B cell (primary cell): ENCODE measurements at regions not wholly inside any gene's neighbourhood (a gene's known extent, or its start where the extent isn't known, plus 50 kb on each side); places are given as distances from the start of the nearest gene placed in this dataset.

Experiments used
- ATAC-seq: fragments of 200-7000 bp; cut with Tn5 transposase; one replicate; pipeline ENCODE4 v1.10.0; 2021; ENCODE audit warnings: low read depth, mild to moderate bottlenecking, moderate number of reproducible peaks, moderate library complexity
- CTCF ChIA-PET: fragments of 350-600 bp; sonication (Branson Sonifier 250); formaldehyde crosslinking; loops from one replicate; lab custom pipeline; 2021; ENCODE audit warnings: antibody characterized with exemption, inconsistent platforms; lab: Charles Lee
- POLR2A ChIA-PET: fragments of 350-600 bp; sonication (Branson Sonifier 250); formaldehyde crosslinking; loops from one replicate; lab custom pipeline; 2021; ENCODE audit warnings: antibody characterized with exemption; lab: Charles Lee
- DNase-seq: peaks from one replicate; pipeline ENCODE4 v3.0.0; 2013
- H2AFZ ChIP-seq: 2 replicates; pipeline ENCODE4 v1.6.1; 2012; ENCODE audit warnings: mild to moderate bottlenecking, low read depth, low read length; ENCODE audit not compliant: insufficient read depth, poor library complexity, severe bottlenecking
- H3K27ac ChIP-seq, 2 donors: 1 replicate in 1 of 2; 2 replicates in 1 of 2; pipeline ENCODE4 v1.5.1; 2012 to 2013; ENCODE audit warnings: low read length in 2 of 2, mild to moderate bottlenecking in 2 of 2, moderate library complexity in 1 of 2
- H3K27me3 ChIP-seq, 4 experiments: fragments of 200-600 bp in 1 of 4; sonication (generic) in 1 of 4; replicated peaks in 1 of 4; 1 replicate in 2 of 4; 2 replicates in 2 of 4; pipeline versions ENCODE4 v1.6.1 to v1.7.0; 2013 to 2016; ENCODE audit warnings: low read length in 3 of 4, mild to moderate bottlenecking in 2 of 4, mixed read lengths in 1 of 4, moderate library complexity in 1 of 4; ENCODE audit not compliant: insufficient read depth in 4 of 4, control insufficient read depth in 3 of 4; ENCODE audit errors: control extremely low read depth in 1 of 4
- H3K36me3 ChIP-seq, 2 experiments: replicated peaks in 1 of 2; 1 replicate in 1 of 2; 2 replicates in 1 of 2; pipeline versions ENCODE4 v1.6.1 to v1.7.1; 2013; ENCODE audit warnings: low read length in 1 of 2; ENCODE audit not compliant: insufficient read depth in 2 of 2, control insufficient read depth in 1 of 2; ENCODE audit errors: control extremely low read depth in 1 of 2, extremely low read depth in 1 of 2
- H3K4me1 ChIP-seq, 2 donors: fragments of 200-600 bp in 1 of 2; sonication (generic) in 1 of 2; 1 replicate in 1 of 2; 2 replicates in 1 of 2; pipeline versions ENCODE4 v1.5.1 to v1.6.1; 2013 to 2017; ENCODE audit warnings: low read length in 2 of 2; ENCODE audit not compliant: control insufficient read depth in 2 of 2, insufficient read depth in 2 of 2
- H3K4me2 ChIP-seq: replicated peaks from 2 replicates; pipeline ENCODE3; 2012; ENCODE audit warnings: mild to moderate bottlenecking, low read depth, low read length; ENCODE audit not compliant: poor library complexity, severe bottlenecking
- H3K4me3 ChIP-seq, 5 experiments: fragments of 200-600 bp in 1 of 5; sonication (generic) in 1 of 5; 1 replicate in 3 of 5; 2 replicates in 2 of 5; pipeline versions ENCODE4 v1.5.1 to v1.7.0; 2011 to 2016; ENCODE audit warnings: low read length in 4 of 5, mild to moderate bottlenecking in 4 of 5, low read depth in 2 of 5, control low read depth in 1 of 5, moderate library complexity in 1 of 5; ENCODE audit not compliant: insufficient read depth in 1 of 5; ENCODE audit errors: control extremely low read depth in 1 of 5, extremely low read depth in 1 of 5
- H3K79me2 ChIP-seq: fragments of 200-600 bp; sonication (generic); one replicate; pipeline ENCODE4 v1.6.0; 2016; ENCODE audit warnings: low read length; ENCODE audit not compliant: control insufficient read depth, insufficient read depth
- H3K9ac ChIP-seq: fragments of 200-600 bp; sonication (generic); 2 replicates; pipeline ENCODE4 v1.6.1; 2017; ENCODE audit warnings: mild to moderate bottlenecking, low read length, moderate library complexity
- H3K9me3 ChIP-seq, 3 donors: one replicate each; pipeline versions ENCODE4 v1.6.1 to v1.7.1; 2013; ENCODE audit warnings: low read length in 2 of 3; ENCODE audit not compliant: control insufficient read depth in 2 of 3, insufficient read depth in 1 of 3; ENCODE audit errors: control extremely low read depth in 1 of 3
- H4K20me1 ChIP-seq: 2 replicates; pipeline ENCODE4 v1.6.0; 2012; ENCODE audit warnings: mild to moderate bottlenecking, low read length; ENCODE audit not compliant: insufficient read depth, control insufficient read depth, poor library complexity, severe bottlenecking
- H3K27ac Mint-ChIP-seq: one replicate; pipeline ENCODE4 v1.8.0; 2021; ENCODE audit warnings: mixed read lengths
- H3K27me3 Mint-ChIP-seq: one replicate; pipeline ENCODE4 v1.8.0; 2021; ENCODE audit warnings: mixed read lengths
- H3K4me1 Mint-ChIP-seq: one replicate; pipeline ENCODE4 v1.8.0; 2021; ENCODE audit warnings: mixed read lengths
- H3K4me3 Mint-ChIP-seq: one replicate; pipeline ENCODE4 v1.8.0; 2021; ENCODE audit warnings: mixed read lengths
- H3K9me3 Mint-ChIP-seq: one replicate; pipeline ENCODE4 v1.8.0; 2022; ENCODE audit warnings: mixed read lengths; ENCODE audit not compliant: insufficient read depth
- CTCF ChIP-seq: fragments of 200-600 bp; IDR thresholded peaks from one replicate; pipeline ENCODE4 v1.8.0; 2022; ENCODE audit warnings: antibody characterized with exemption, mild to moderate bottlenecking
- EZH2 ChIP-seq: IDR thresholded peaks from 2 replicates; pipeline ENCODE4 v1.6.1; 2012; ENCODE audit warnings: borderline replicate concordance, low read depth, mild to moderate bottlenecking, moderate library complexity, low read length; ENCODE audit not compliant: insufficient read depth, poor library complexity, severe bottlenecking
- WGBS: methylation state at CpG from one replicate; pipeline ENCODE4 v1.1.5; 2013; ENCODE audit warnings: missing lambda C conversion rate; ENCODE audit not compliant: insufficient coverage; 5-methylcytosine and 5-hydroxymethylcytosine counted together
- intact Hi-C: fragments of 100-400 bp; cut with micrococcal nuclease; formaldehyde crosslinking; loops from one replicate; pipeline ENCODE4 v1.10.0; 2022

- 95% methylated on average over 3 of the region's 3 CpGs for WGBS
- Mint-ChIP-seq H3K27ac (no peak overlapping the region), H3K4me3 (no peak overlapping the region), H3K4me1 (peaks cover 10% of the 10 kb centered on the region), H3K27me3 (no peaks in the 10 kb centered on the region), H3K9me3 (peaks cover 9% of the 10 kb centered on the region)
- ATAC-seq (no peak), DNase-seq (no peak)
- Histone ChIP-seq H3K4me1 (peaks cover 0 to 5% of the 10 kb centered on the region in 2 donors), H3K4me3 (no peak overlapping the region), H3K36me3 (no peaks in the 10 kb centered on the region), H3K9me3 (peaks cover 0 to 5% (median 3%) of the 10 kb centered on the region in 3 donors), H4K20me1 (no peaks in the 10 kb centered on the region), H3K27me3 (no peaks in the 10 kb centered on the region), H3K79me2 (no peaks in the 10 kb centered on the region), H3K9ac (no peak overlapping the region), H2AFZ (no peak overlapping the region), H3K4me2 (no peak overlapping the region), H3K27ac (no peak overlapping the region)
- POLR2A ChIA-PET = no interaction called here
- CTCF ChIA-PET = no interaction called here
- intact Hi-C loops = no loop called here
- TF ChIP-seq EZH2 = no peak
- TF ChIP-seq CTCF = no peak
Measured at GRCh38 chr19:27742041-27742440, 1470.9 kb downstream of the UQCRFS1 start.

GRCh38 chr19:27741236-27741635, 1471.7 kb downstream of the UQCRFS1 start:
- peaks cover 0 to 7% (median 0%) of the 10 kb centered on the region in 3 donors for H3K9me3 ChIP-seq
- no peak overlapping the region for H3K27ac ChIP-seq
- no peaks in the 10 kb centered on the region for H3K27me3 Mint-ChIP-seq
- H3K9ac ChIP-seq = no peak overlapping the region
- no peak for DNase-seq
- H3K4me3 Mint-ChIP-seq = no peak overlapping the region
- no peaks in the 10 kb centered on the region for H3K4me1 ChIP-seq
- ATAC-seq = no peak
- no peaks in the 10 kb centered on the region for H3K27me3 ChIP-seq
- H3K36me3 ChIP-seq = no peaks in the 10 kb centered on the region
- H3K4me1 Mint-ChIP-seq = peaks cover 3% of the 10 kb centered on the region
- intact Hi-C loops = no loop called here
- 93% methylated on average over 6 of the region's 8 CpGs for WGBS
- POLR2A ChIA-PET = no interaction called here
- no peak overlapping the region for H3K4me3 ChIP-seq
- CTCF ChIA-PET = no interaction called here
- no peak overlapping the region for H2AFZ ChIP-seq
- no peak for TF ChIP-seq CTCF
- no peak for TF ChIP-seq EZH2
- H3K27ac Mint-ChIP-seq = no peak overlapping the region
- H3K79me2 ChIP-seq = no peaks in the 10 kb centered on the region
- H3K9me3 Mint-ChIP-seq = peaks cover 9% of the 10 kb centered on the region
- H3K4me2 ChIP-seq = no peak overlapping the region
- H4K20me1 ChIP-seq = no peaks in the 10 kb centered on the region
